ENCODE measurements at regions not wholly inside any gene's neighbourhood (a gene's known extent, or its start where the extent isn't known, plus 50 kb on each side); places are given as distances from the start of the nearest gene placed in this dataset.

GRCh38 chr2:219769090-219769910 is 141.9 kb downstream of the SLC4A3 start:
- FAIRE-seq = no peak
- DNase-seq (ENCODE audit: low spot score) = no peak

- DNase-seq (ENCODE audit: low spot score) (no peak), FAIRE-seq (no peak)
These were observed 144.7 kb downstream of the SLC4A3 start for GRCh38 chr2:219772103-219772635.

- no peak for FAIRE-seq
- DNase-seq (ENCODE audit: low spot score) = no peak
These were observed 145.3 kb downstream of the SLC4A3 start for GRCh38 chr2:219772697-219773096.

- DNase-seq (ENCODE audit: low spot score) (no peak), FAIRE-seq (no peak)
These were observed 148.1 kb downstream of the SLC4A3 start for GRCh38 chr2:219775506-219775905.

- DNase-seq (ENCODE audit: low spot score) = no peak
- no peak for FAIRE-seq
These were observed 150.0 kb downstream of the SLC4A3 start for GRCh38 chr2:219777388-219777787.

- FAIRE-seq = no peak
These were observed 150.8 kb downstream of the SLC4A3 start for GRCh38 chr2:219778189-219778588.

GRCh38 chr2:219782737-219783348 is 155.4 kb downstream of the SLC4A3 start:
- FAIRE-seq = no peak
- DNase-seq (ENCODE audit: low spot score) = no peak

More at GRCh38 chr2:219778189-219778588, 150.8 kb downstream of the SLC4A3 start:
- no peak for DNase-seq (ENCODE audit: low spot score)

- FAIRE-seq (no peak), DNase-seq (ENCODE audit: low spot score) (no peak)
These were observed 156.0 kb downstream of the SLC4A3 start for GRCh38 chr2:219783359-219783975.

- FAIRE-seq (no peak), DNase-seq (ENCODE audit: low spot score) (no peak)
These were observed 156.7 kb downstream of the SLC4A3 start for GRCh38 chr2:219784178-219784577.

- FAIRE-seq = no peak
These were observed 162.0 kb downstream of the SLC4A3 start for GRCh38 chr2:219789476-219789875.

GRCh38 chr2:219792446-219792845 is 165.0 kb downstream of the SLC4A3 start:
- DNase-seq (ENCODE audit: low spot score) (no peak), FAIRE-seq (no peak)

More at GRCh38 chr2:219789476-219789875, 162.0 kb downstream of the SLC4A3 start:
- DNase-seq (ENCODE audit: low spot score) = no peak

- DNase-seq (ENCODE audit: low spot score) (no peak), FAIRE-seq (no peak)
These were observed 171.0 kb downstream of the SLC4A3 start for GRCh38 chr2:219798430-219798829.

GRCh38 chr2:219803294-219803693 is 175.9 kb downstream of the SLC4A3 start:
- no peak for DNase-seq (ENCODE audit: low spot score)
- peak; percentile 38 for FAIRE-seq

- no peak for DNase-seq (ENCODE audit: low spot score)
These were observed 183.5 kb downstream of the SLC4A3 start for GRCh38 chr2:219810895-219811294.

GRCh38 chr2:219812672-219813071 is 185.2 kb downstream of the SLC4A3 start:
- FAIRE-seq (no peak), DNase-seq (ENCODE audit: low spot score) (no peak)

More at GRCh38 chr2:219810895-219811294, 183.5 kb downstream of the SLC4A3 start:
- no peak for FAIRE-seq

GRCh38 chr2:219820767-219821166 is 193.3 kb downstream of the SLC4A3 start:
- DNase-seq (ENCODE audit: low spot score) = no peak
- FAIRE-seq = no peak

- no peak for FAIRE-seq
- no peak for DNase-seq (ENCODE audit: low spot score)
These were observed 196.1 kb downstream of the SLC4A3 start for GRCh38 chr2:219823574-219823973.

- no peak for FAIRE-seq
These were observed 197.6 kb downstream of the SLC4A3 start for GRCh38 chr2:219824996-219825395.

GRCh38 chr2:219828127-219828526 is 200.7 kb downstream of the SLC4A3 start:
- DNase-seq (ENCODE audit: low spot score) = no peak
- FAIRE-seq = no peak

More at GRCh38 chr2:219824996-219825395, 197.6 kb downstream of the SLC4A3 start:
- no peak for DNase-seq (ENCODE audit: low spot score)

GRCh38 chr2:219829667-219830352 is 202.4 kb downstream of the SLC4A3 start:
- FAIRE-seq = no peak

GRCh38 chr2:219830353-219830738 is 202.9 kb downstream of the SLC4A3 start:
- FAIRE-seq = no peak
- no peak for DNase-seq (ENCODE audit: low spot score)

More at GRCh38 chr2:219829667-219830352, 202.4 kb downstream of the SLC4A3 start:
- DNase-seq (ENCODE audit: low spot score) = no peak
